SU-DHL-6 (cell line): ENCODE measurements at regions not wholly inside any gene's neighbourhood (a gene's known extent, or its start where the extent isn't known, plus 50 kb on each side); places are given as distances from the start of the nearest gene placed in this dataset.

Experiments used
- EZH2phosphoT487 ChIP-seq: fragments of 200-600 bp; sonication (generic), shearing (Covaris generic); conservative IDR thresholded peaks from 2 replicates; pipeline ENCODE4 v1.6.1; 2018; ENCODE audit warnings: mild to moderate bottlenecking, antibody characterized with exemption, low read length, moderate library complexity, mixed read lengths
- TF ChIP-seq, protein P1 (sequence below): fragments of 200-600 bp; sonication (generic); IDR thresholded peaks from one replicate; pipeline ENCODE4 v1.5.1; 2017; ENCODE audit warnings: antibody characterized with exemption, mild to moderate bottlenecking, low read length, moderate library complexity; ENCODE audit not compliant: insufficient read depth, poor library complexity, severe bottlenecking

- TF ChIP-seq, protein P1, sequence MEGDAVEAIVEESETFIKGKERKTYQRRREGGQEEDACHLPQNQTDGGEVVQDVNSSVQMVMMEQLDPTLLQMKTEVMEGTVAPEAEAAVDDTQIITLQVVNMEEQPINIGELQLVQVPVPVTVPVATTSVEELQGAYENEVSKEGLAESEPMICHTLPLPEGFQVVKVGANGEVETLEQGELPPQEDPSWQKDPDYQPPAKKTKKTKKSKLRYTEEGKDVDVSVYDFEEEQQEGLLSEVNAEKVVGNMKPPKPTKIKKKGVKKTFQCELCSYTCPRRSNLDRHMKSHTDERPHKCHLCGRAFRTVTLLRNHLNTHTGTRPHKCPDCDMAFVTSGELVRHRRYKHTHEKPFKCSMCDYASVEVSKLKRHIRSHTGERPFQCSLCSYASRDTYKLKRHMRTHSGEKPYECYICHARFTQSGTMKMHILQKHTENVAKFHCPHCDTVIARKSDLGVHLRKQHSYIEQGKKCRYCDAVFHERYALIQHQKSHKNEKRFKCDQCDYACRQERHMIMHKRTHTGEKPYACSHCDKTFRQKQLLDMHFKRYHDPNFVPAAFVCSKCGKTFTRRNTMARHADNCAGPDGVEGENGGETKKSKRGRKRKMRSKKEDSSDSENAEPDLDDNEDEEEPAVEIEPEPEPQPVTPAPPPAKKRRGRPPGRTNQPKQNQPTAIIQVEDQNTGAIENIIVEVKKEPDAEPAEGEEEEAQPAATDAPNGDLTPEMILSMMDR: no peak
- no peak for TF ChIP-seq EZH2phosphoT487
Measured at GRCh38 chr4:155600244-155600643, 66.4 kb upstream of the GUCY1A1 start.
